ENCODE measurements at regions not wholly inside any gene's neighbourhood (a gene's known extent, or its start where the extent isn't known, plus 50 kb on each side); places are given as distances from the start of the nearest gene placed in this dataset.

GRCh38 chr9:14398473-14398872, 84.5 kb upstream of the NFIB start:
- Mint-ChIP-seq H3K4me3 (no peak overlapping the region), H3K27me3 (peaks cover 2% of the 10 kb centered on the region), H3K9me3 (peaks cover 4% of the 10 kb centered on the region), H3K36me3 (no peaks in the 10 kb centered on the region), H3K4me1 (ENCODE audit: unreplicated experiment) (peaks cover 13% of the 10 kb centered on the region), H3K27ac (no peak overlapping the region)
- DNase-seq (ENCODE audit: extremely low spot score, unreplicated experiment): no peak
- TF ChIP-seq, protein P1, sequence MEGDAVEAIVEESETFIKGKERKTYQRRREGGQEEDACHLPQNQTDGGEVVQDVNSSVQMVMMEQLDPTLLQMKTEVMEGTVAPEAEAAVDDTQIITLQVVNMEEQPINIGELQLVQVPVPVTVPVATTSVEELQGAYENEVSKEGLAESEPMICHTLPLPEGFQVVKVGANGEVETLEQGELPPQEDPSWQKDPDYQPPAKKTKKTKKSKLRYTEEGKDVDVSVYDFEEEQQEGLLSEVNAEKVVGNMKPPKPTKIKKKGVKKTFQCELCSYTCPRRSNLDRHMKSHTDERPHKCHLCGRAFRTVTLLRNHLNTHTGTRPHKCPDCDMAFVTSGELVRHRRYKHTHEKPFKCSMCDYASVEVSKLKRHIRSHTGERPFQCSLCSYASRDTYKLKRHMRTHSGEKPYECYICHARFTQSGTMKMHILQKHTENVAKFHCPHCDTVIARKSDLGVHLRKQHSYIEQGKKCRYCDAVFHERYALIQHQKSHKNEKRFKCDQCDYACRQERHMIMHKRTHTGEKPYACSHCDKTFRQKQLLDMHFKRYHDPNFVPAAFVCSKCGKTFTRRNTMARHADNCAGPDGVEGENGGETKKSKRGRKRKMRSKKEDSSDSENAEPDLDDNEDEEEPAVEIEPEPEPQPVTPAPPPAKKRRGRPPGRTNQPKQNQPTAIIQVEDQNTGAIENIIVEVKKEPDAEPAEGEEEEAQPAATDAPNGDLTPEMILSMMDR (conservative IDR thresholded peaks at IDR 0.05): no peak

DNA sequence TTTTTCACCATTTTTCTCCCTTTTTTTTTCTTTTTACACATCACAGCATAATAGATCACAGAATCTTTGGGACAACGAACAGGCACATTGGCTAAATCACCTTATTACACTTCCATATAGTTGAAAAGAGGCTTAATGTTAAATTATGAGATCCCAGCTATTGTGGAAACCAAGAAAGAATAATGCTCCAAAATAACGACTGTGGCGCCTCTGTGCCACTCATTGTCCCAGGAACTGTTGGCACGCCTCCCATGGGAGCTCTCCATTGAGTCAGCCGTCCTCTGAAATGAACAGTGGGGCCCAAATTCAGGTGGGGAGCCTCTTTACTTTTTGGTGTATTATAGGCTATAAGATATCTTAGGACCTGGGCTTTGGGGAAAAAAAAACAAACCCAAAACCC, 82.2 kb upstream of the NFIB start:
- no peaks in the 10 kb centered on the region for H3K36me3 Mint-ChIP-seq
- H3K4me3 Mint-ChIP-seq: no peak overlapping the region
- peaks cover 13% of the 10 kb centered on the region for H3K9me3 Mint-ChIP-seq
- H3K27ac Mint-ChIP-seq: no peak overlapping the region
- peaks cover 2% of the 10 kb centered on the region for H3K4me1 Mint-ChIP-seq (ENCODE audit: unreplicated experiment)
- H3K27me3 Mint-ChIP-seq: no peaks in the 10 kb centered on the region
- TF ChIP-seq, protein P1 (conservative IDR thresholded peaks at IDR 0.05): no peak
- DNase-seq (ENCODE audit: extremely low spot score, unreplicated experiment): no peak

GRCh38 chr9:14395317-14396082, 81.6 kb upstream of the NFIB start:
- no peaks in the 10 kb centered on the region for H3K27me3 Mint-ChIP-seq
- no peaks in the 10 kb centered on the region for H3K4me1 Mint-ChIP-seq (ENCODE audit: unreplicated experiment)

DNA sequence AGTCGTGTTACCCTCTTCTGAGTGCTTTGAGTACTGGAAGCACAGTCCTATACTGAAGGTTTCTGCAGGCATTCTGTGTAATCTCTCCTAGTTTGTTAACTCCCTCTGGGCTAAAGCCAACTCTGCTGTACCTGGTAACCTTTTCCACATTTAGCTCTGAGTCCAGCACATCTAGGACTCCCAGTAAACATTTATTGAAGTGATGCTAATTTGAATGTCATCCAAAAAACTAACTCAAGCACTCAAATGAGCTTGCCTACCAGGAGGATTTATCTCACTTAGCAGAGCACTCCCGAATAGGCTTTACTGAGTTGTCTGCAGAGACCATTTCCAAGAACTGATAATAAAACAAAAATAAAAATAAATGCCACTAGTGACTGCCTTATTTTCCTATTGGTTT, 79.5 kb upstream of the NFIB start:
- Mint-ChIP-seq H3K36me3 (no peaks in the 10 kb centered on the region), H3K27me3 (no peaks in the 10 kb centered on the region), H3K4me1 (ENCODE audit: unreplicated experiment) (peaks cover 7% of the 10 kb centered on the region), H3K4me3 (no peak overlapping the region), H3K9me3 (peaks cover 13% of the 10 kb centered on the region), H3K27ac (no peak overlapping the region)
- DNase-seq (ENCODE audit: extremely low spot score, unreplicated experiment): no peak
- TF ChIP-seq, protein P1 (conservative IDR thresholded peaks at IDR 0.05): no peak

More at GRCh38 chr9:14395317-14396082, 81.6 kb upstream of the NFIB start:
- Mint-ChIP-seq H3K4me3 (no peak overlapping the region), H3K36me3 (no peaks in the 10 kb centered on the region), H3K9me3 (peaks cover 13% of the 10 kb centered on the region), H3K27ac (no peak overlapping the region)
- no peak for DNase-seq (ENCODE audit: extremely low spot score, unreplicated experiment)
- TF ChIP-seq, protein P1 (conservative IDR thresholded peaks at IDR 0.05): no peak

- H3K4me1 Mint-ChIP-seq (ENCODE audit: unreplicated experiment): peaks cover 7% of the 10 kb centered on the region
- no peaks in the 10 kb centered on the region for H3K27me3 Mint-ChIP-seq
- no peak for DNase-seq (ENCODE audit: extremely low spot score, unreplicated experiment)
- no peaks in the 10 kb centered on the region for H3K36me3 Mint-ChIP-seq
- TF ChIP-seq, protein P1 (conservative IDR thresholded peaks at IDR 0.05): no peak
- H3K4me3 Mint-ChIP-seq: no peak overlapping the region
- no peak overlapping the region for H3K27ac Mint-ChIP-seq
- H3K9me3 Mint-ChIP-seq: peaks cover 13% of the 10 kb centered on the region
These were observed 77.7 kb upstream of the NFIB start for GRCh38 chr9:14391620-14392019.
